ENCODE measurements at regions not wholly inside any gene's neighbourhood (a gene's known extent, or its start where the extent isn't known, plus 50 kb on each side); places are given as distances from the start of the nearest gene placed in this dataset.
"Not testable (repeated sequence)": the region's sequence is repeated elsewhere in the genome, so short reads cannot be mapped to it uniquely, and the experiment has no call there.

DNA sequence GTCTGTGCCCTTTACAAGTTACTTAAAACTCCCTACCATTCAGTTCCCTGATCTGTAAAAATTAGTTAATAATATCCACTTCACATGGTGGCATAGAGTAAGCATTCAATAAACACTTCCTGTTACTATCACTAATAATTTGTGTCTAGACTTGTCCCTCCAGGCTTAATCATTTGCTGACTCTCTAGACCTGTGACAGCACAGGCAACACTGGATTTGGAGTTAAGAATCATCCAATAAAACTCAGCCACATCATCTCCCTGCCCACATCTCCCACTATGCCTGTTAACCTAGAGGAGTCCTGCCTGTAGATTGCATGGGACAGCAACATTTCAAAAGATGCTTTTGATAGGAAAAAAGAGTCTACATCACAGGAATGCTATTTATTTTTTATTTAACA, 564.6 kb downstream of the MFSD1 start:
- H3K4me3 Mint-ChIP-seq: no peak overlapping the region
- H3K36me3 Mint-ChIP-seq: no peaks in the 10 kb centered on the region
- intact Hi-C loops (cut with micrococcal nuclease): no loop called here
- DNase-seq: no peak
- no peaks in the 10 kb centered on the region for H3K4me1 Mint-ChIP-seq
- Histone ChIP-seq H3K4me3 (ENCODE audit: low read length in 2 of 2) (no peak overlapping the region), H3K4me1 (ENCODE audit: insufficient read depth, low read length) (no peaks in the 10 kb centered on the region), H3K36me3 (ENCODE audit: insufficient read depth, low read length) (no peaks in the 10 kb centered on the region), H3K27me3 (ENCODE audit: insufficient read depth, low read length) (no peaks in the 10 kb centered on the region), H3K9me3 (ENCODE audit: control insufficient read depth in 1 of 2, low read length in 2 of 2) (no peaks in the 10 kb centered on the region), H3K27ac (ENCODE audit: low read depth, low read length) (no peak overlapping the region)
- CTCF ChIA-PET (ENCODE audit: partially characterized antibody): no interaction called here
- POLR2A ChIA-PET (ENCODE audit: partially characterized antibody): no interaction called here
- peaks cover 0 to 1% of the 10 kb centered on the region in 2 donors for H3K27me3 Mint-ChIP-seq
- peaks cover 0 to 3% (median 0%) of the 10 kb centered on the region in 8 donors for H3K9me3 Mint-ChIP-seq
- no peak overlapping the region for H3K27ac Mint-ChIP-seq

DNA sequence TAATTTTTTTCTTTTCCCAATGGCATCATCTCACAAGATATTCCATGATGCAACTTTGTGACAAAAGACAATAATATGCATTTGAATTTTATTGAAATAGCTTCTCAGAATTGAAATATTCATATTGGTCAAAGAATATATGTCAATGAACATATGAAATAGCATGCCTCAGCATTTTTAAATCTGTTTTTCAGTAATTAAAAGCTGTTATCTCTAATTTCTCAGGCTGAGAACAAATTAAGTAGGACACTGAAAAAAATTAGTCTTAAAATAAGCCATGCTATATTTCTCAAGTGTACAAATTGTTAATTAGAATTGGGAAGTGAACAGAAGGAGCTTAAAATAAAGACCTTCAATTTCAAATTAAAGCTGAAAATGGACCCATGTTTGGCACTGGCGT, 570.1 kb downstream of the MFSD1 start:
- no peak overlapping the region for H3K27ac Mint-ChIP-seq
- POLR2A ChIA-PET (ENCODE audit: partially characterized antibody): no interaction called here

DNA sequence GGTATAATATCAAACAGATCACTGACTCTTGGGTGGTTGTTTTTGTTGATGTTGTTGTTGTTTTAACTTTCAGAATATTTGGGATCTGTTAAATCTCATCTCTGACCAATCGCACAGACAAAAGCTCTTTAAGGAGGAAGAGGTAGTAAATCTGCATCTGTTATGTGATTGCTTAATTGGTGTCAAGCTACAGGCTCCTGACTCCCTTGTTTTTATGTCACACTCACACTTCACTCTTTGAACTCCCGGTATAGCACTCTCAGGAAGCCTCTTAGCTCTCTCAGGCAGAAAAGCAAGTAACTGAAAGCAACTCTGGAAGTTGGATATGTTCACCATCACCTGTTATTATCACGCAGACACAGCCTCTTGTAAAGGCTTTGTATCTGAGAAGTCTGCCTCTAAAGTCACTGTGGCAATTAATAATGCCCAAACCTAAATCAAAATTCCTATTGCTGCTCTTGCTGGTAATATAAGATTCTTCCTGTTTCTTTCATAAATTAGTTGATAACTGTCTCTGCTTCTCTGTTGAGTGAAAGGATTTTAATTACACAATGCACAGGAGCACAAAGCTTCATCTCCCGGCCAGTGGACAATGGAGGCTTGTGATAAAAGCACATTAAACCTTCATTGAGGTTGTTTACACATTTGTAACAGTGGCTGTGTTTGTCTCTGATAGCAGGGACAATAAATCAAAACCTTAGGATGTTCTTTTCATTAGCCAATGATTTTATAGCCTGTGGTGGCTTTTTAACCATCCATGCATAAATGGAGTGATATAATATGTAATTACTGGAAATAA, 576.7 kb downstream of the MFSD1 start:
- Mint-ChIP-seq H3K4me3 (no peak overlapping the region), H3K4me1 (no peaks in the 10 kb centered on the region), H3K27me3 (no peaks in the 10 kb centered on the region), H3K27ac (no peak overlapping the region), H3K9me3 (peaks cover 0 to 3% (median 0%) of the 10 kb centered on the region in 8 donors), H3K36me3 (no peaks in the 10 kb centered on the region)
- H3K27ac ChIP-seq (ENCODE audit: low read depth, low read length): no peak overlapping the region
- no peaks in the 10 kb centered on the region for H3K9me3 ChIP-seq (ENCODE audit: control insufficient read depth in 1 of 2, low read length in 2 of 2)
- no peak overlapping the region for H3K4me3 ChIP-seq (ENCODE audit: low read length in 2 of 2)
- no peak for DNase-seq
- H3K36me3 ChIP-seq (ENCODE audit: insufficient read depth, low read length): no peaks in the 10 kb centered on the region
- intact Hi-C loops (cut with micrococcal nuclease): no loop called here
- POLR2A ChIA-PET (ENCODE audit: partially characterized antibody): no interaction called here
- no peaks in the 10 kb centered on the region for H3K27me3 ChIP-seq (ENCODE audit: insufficient read depth, low read length)
- H3K4me1 ChIP-seq (ENCODE audit: insufficient read depth, low read length): no peaks in the 10 kb centered on the region
- CTCF ChIA-PET (ENCODE audit: partially characterized antibody): no interaction called here

More for the DNA sequence above, 570.1 kb downstream of the MFSD1 start:
- Histone ChIP-seq H3K4me1 (ENCODE audit: insufficient read depth, low read length) (no peaks in the 10 kb centered on the region), H3K4me3 (ENCODE audit: low read length in 2 of 2) (no peak overlapping the region), H3K9me3 (ENCODE audit: control insufficient read depth in 1 of 2, low read length in 2 of 2) (no peaks in the 10 kb centered on the region), H3K27ac (ENCODE audit: low read depth, low read length) (no peak overlapping the region), H3K27me3 (ENCODE audit: insufficient read depth, low read length) (no peaks in the 10 kb centered on the region), H3K36me3 (ENCODE audit: insufficient read depth, low read length) (no peaks in the 10 kb centered on the region)
- no peaks in the 10 kb centered on the region for H3K36me3 Mint-ChIP-seq
- no peak overlapping the region for H3K4me3 Mint-ChIP-seq
- intact Hi-C loops (cut with micrococcal nuclease): no loop called here
- peaks cover 0 to 2% (median 0%) of the 10 kb centered on the region in 8 donors for H3K9me3 Mint-ChIP-seq
- no peak for DNase-seq
- CTCF ChIA-PET (ENCODE audit: partially characterized antibody): no interaction called here
- peaks cover 0 to 1% of the 10 kb centered on the region in 2 donors for H3K27me3 Mint-ChIP-seq
- H3K4me1 Mint-ChIP-seq: no peaks in the 10 kb centered on the region

DNA sequence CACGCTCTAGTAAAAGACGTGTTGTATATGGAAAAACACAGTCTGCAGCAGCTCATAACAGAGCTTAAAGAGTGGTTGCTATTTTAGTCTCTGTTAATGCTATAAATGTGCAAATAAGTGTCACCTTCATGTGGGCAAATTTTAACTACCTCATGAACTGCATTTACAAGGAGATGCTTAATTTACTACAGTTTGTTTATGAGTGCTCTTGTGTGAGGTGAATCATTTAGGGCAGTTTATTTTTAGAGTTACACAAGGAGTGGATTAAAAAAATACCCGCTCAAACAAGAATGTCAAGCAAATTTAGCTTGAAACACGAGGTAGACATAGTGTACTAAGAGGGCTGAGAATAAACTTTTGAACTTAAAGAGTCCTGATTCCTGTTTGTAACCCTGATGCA, 579.0 kb downstream of the MFSD1 start:
- H3K4me3 Mint-ChIP-seq: no peak overlapping the region
- H3K27me3 Mint-ChIP-seq: no peaks in the 10 kb centered on the region
- H3K27ac Mint-ChIP-seq: no peak overlapping the region
- no peaks in the 10 kb centered on the region for H3K27me3 ChIP-seq (ENCODE audit: insufficient read depth, low read length)
- H3K4me1 ChIP-seq (ENCODE audit: insufficient read depth, low read length): no peaks in the 10 kb centered on the region
- no peaks in the 10 kb centered on the region for H3K4me1 Mint-ChIP-seq
- no peaks in the 10 kb centered on the region for H3K9me3 ChIP-seq (ENCODE audit: control insufficient read depth in 1 of 2, low read length in 2 of 2)
- no peak overlapping the region for H3K27ac ChIP-seq (ENCODE audit: low read depth, low read length)
- intact Hi-C loops (cut with micrococcal nuclease): no loop called here
- no peaks in the 10 kb centered on the region for H3K36me3 ChIP-seq (ENCODE audit: insufficient read depth, low read length)
- ChIA-PET POLR2A (ENCODE audit: partially characterized antibody) (no interaction called here), CTCF (ENCODE audit: partially characterized antibody) (no interaction called here)
- peaks cover 0 to 8% (median 3%) of the 10 kb centered on the region in 8 donors for H3K9me3 Mint-ChIP-seq
- H3K4me3 ChIP-seq (ENCODE audit: low read length in 2 of 2): no peak overlapping the region
- DNase-seq: no peak
- no peaks in the 10 kb centered on the region for H3K36me3 Mint-ChIP-seq

DNA sequence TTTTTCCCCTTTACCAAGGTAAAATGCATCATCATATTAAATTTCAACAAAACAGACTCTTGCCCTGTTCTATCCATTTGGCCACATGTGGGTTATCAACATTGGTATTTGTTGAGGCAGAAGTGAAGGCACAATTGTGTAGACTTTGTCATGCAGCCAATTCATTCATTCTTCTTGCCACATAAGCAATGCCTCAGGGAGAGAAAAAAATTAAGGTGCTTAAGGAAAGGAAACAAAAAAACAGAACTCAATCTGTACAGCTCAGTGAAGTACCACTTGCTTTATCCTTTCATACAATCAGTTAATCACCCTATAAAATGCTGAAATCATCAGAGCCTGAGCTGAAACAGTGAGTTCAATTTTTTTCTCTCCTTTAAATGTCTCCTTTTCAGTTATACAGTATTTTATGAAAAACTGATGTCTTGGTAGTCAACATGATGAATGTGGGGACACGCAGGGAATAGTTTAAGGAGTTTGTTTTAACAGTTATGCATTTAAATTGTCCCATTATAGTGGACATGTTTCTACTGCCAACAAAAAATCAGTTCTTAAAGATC, 588.9 kb downstream of the MFSD1 start:
- Histone ChIP-seq H3K27ac (ENCODE audit: low read depth, low read length) (no peak overlapping the region), H3K36me3 (ENCODE audit: insufficient read depth, low read length) (no peaks in the 10 kb centered on the region), H3K4me1 (ENCODE audit: insufficient read depth, low read length) (no peaks in the 10 kb centered on the region), H3K9me3 (ENCODE audit: control insufficient read depth in 1 of 2, low read length in 2 of 2) (no peaks in the 10 kb centered on the region), H3K4me3 (ENCODE audit: low read length in 2 of 2) (no peak overlapping the region), H3K27me3 (ENCODE audit: insufficient read depth, low read length) (no peaks in the 10 kb centered on the region)
- DNase-seq: no peak
- H3K9me3 Mint-ChIP-seq: peaks cover 0 to 12% (median 4%) of the 10 kb centered on the region in 8 donors
- no peaks in the 10 kb centered on the region for H3K4me1 Mint-ChIP-seq
- H3K27ac Mint-ChIP-seq: no peak overlapping the region
- intact Hi-C loops (cut with micrococcal nuclease): no loop called here
- POLR2A ChIA-PET (ENCODE audit: partially characterized antibody): no interaction called here
- no peak overlapping the region for H3K4me3 Mint-ChIP-seq
- H3K27me3 Mint-ChIP-seq: no peaks in the 10 kb centered on the region
- CTCF ChIA-PET (ENCODE audit: partially characterized antibody): no interaction called here
- no peaks in the 10 kb centered on the region for H3K36me3 Mint-ChIP-seq

DNA sequence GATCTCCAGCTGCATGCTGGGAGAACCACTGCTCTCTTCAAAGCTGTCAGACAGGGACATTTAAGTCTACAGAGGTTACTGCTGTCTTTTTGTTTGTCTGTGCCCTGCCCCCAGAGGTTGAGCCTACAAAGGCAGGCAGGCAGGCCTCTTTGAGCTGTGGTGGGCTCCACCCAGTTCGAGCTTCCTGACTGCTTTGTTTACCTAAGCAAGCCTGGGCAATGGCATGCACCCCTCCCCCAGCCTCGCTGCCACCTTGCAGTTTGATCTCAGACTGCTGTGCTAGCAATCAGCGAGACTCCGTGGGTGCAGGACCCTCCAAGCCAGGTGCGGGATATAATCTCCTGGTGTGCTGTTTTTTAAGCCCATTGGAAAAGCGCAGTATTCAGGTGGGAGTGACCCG, 591.0 kb upstream of the IL12A start:
- H3K36me3 Mint-ChIP-seq; H3K4me1 ChIP-seq (ENCODE audit: insufficient read depth, low read length); H3K4me3 Mint-ChIP-seq; H3K27ac ChIP-seq (ENCODE audit: low read depth, low read length); H3K36me3 ChIP-seq (ENCODE audit: insufficient read depth, low read length); H3K4me1 Mint-ChIP-seq; H3K4me3 ChIP-seq (ENCODE audit: low read length in 2 of 2); POLR2A ChIA-PET (ENCODE audit: partially characterized antibody); H3K9me3 ChIP-seq (ENCODE audit: control insufficient read depth in 1 of 2, low read length in 2 of 2); H3K27me3 ChIP-seq (ENCODE audit: insufficient read depth, low read length); DNase-seq; CTCF ChIA-PET (ENCODE audit: partially characterized antibody); intact Hi-C loops (cut with micrococcal nuclease); H3K27ac Mint-ChIP-seq; H3K27me3 Mint-ChIP-seq: not testable (repeated sequence)
- H3K9me3 Mint-ChIP-seq: peaks cover 0 to 15% (median 6%) of the 10 kb centered on the region in 8 donors

DNA sequence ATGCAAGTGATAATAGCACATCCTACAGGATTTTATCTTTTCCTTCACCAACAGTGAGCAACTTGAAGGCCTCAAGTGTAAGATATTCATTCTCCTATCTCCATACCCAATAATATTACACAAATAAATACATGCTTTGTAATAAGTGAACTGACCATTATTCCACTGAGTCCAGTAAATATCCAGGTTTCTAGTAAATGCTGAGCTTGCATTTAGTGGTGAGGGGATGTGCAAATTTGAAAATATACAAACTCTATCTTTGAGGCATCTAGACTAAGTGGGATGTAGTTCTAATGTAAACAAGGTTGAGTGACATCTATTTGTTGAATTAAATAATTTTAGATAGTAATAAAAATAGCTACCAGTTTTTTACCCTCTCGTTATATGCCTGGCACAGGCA, 587.6 kb upstream of the IL12A start:
- no peaks in the 10 kb centered on the region for H3K4me1 Mint-ChIP-seq
- ChIA-PET CTCF (ENCODE audit: partially characterized antibody) (no interaction called here), POLR2A (ENCODE audit: partially characterized antibody) (no interaction called here)
- Histone ChIP-seq H3K9me3 (ENCODE audit: control insufficient read depth in 1 of 2, low read length in 2 of 2) (no peaks in the 10 kb centered on the region), H3K4me1 (ENCODE audit: insufficient read depth, low read length) (no peaks in the 10 kb centered on the region), H3K36me3 (ENCODE audit: insufficient read depth, low read length) (no peaks in the 10 kb centered on the region), H3K4me3 (ENCODE audit: low read length in 2 of 2) (no peak overlapping the region), H3K27ac (ENCODE audit: low read depth, low read length) (no peak overlapping the region), H3K27me3 (ENCODE audit: insufficient read depth, low read length) (no peaks in the 10 kb centered on the region)
- no peak overlapping the region for H3K4me3 Mint-ChIP-seq
- H3K9me3 Mint-ChIP-seq: peaks cover 0 to 16% (median 11%) of the 10 kb centered on the region in 8 donors
- intact Hi-C loops (cut with micrococcal nuclease): no loop called here
- H3K27ac Mint-ChIP-seq: no peak overlapping the region
- H3K36me3 Mint-ChIP-seq: no peaks in the 10 kb centered on the region
- no peaks in the 10 kb centered on the region for H3K27me3 Mint-ChIP-seq
- DNase-seq: no peak

Data from CD4-positive, alpha-beta memory T cell (primary cell).